COR-L47 (cell line): ENCODE measurements at regions not wholly inside any gene's neighbourhood (a gene's known extent, or its start where the extent isn't known, plus 50 kb on each side); places are given as distances from the start of the nearest gene placed in this dataset.

Experiments used
- DNase-seq: peaks from one replicate; lab custom pipeline; 2025; lab: John Stamatoyannopoulos, UW

DNA sequence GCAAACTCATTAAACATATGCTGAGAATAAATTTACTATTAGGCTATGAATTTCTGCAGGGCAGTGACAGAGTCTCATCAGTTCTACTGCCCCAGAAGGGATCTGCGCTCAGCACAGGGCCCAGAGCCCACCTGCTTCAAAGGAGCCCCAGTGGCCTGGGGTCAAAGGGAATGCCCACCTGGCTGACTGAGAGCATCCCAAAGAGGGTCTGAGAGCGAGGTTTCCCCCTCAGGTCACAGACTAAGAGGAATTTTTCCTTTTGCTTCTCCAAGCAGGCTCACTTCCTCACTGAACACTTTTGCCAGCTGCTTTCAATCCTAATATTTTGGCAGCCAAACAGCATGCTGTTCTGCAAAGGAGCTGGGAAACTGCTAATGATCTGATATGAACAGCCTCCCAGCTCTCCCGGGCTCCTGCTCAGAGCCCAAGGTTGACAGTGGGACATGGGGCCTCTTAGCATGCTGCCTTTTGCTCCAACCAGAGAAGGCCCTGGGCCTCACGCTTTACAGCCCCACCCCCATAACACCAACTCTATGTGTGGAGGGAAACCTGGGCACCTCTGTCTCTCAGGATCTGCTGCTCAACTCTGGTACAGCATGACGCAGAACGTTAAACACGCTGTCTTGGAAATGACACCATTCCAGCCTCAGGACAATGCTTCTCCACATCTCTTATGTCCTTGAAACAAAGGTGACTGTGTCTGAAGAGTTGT, 70.7 kb upstream of the SYT6 start:
- DNase-seq: no peak

DNA sequence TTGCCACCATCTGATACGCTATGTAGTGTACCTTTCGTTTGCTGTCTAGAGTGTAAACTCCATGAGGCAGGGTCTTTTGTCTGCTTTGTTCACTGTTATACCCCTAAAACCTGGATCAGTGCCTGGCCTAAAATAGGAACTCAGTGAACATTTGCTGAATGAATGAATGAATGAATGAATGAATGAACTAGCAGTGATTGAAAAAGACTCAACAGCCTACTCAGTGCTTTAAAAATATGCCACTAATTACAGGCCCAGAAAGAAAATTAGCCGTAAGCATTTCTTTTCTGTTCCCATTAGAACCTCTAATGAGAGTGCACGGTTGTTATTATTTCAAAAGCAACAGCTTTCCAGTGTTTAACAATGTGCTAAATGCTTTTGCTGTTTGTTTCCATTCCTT, 69.3 kb upstream of the SYT6 start:
- no peak for DNase-seq

DNA sequence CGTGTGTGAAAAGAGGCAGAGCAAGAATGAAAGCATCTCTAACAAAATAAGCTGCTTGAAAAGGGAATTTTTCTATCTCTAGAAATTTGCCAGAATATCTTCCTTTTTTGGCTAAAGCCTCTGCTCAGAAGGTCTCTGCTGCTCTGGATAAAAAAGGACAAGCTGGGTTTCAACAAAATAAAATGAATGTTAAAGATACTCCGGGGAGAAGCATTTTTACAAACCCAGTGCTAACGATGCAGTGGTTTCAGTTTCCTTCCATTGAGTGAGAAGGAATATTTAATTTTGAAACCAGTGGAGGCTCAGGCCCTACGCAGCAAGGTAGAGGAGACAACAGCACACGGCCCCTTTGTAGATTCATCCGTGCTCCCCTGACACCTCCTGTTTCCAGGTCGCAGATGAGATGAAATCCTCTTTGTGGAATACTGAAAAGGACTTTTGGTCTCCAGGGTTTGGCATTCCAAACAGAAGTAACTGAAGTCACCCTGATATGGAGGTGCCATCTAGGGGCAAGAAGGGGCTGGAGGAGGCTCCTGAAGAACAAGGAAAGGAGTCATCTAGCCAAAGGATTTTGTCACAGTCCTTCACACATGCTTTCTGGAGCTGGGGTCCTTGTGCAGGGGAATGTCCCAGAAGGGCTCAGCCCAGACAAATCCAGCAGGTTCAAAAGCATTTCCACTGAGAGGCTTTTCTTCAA, 65.7 kb upstream of the SYT6 start:
- no peak for DNase-seq

DNA sequence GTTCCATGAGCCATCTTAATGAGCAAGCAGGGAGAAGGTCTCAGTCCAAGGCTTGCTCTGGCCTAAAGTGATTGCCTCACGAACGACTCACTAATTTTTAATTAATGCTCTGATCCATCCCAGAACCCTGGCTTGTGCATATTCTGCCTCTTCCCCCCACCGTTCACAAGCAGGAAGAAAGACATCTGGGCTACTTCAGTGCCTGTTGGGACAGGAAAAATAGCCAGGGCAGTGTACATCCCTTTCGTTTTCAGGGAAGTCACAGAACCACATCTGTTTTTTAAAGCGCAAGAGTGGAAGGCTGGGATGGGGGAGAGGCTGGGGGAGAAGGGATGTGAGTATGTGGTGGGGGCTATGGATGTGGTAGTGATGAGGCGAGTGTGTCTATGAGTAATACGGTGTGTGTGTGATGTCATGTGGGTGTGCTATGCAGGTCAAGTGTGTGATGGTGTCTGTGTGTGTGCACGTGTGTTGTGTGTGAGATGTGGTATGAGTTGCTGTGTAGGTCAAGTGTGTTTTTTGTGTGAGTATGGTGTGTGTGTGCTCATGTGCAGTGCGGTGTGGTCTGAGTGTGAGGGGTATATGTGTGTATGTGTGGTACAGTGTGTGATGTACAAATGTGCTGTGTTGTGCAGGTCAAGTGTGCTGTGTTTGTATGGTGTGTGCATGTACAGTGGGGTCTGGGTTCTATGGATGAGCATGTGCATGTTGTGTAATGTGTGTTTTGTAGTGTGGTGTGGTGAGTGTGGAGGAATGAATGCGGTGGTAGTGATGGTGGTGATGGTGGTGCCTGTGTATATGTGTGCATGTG, 64.9 kb upstream of the SYT6 start:
- DNase-seq: no peak

DNA sequence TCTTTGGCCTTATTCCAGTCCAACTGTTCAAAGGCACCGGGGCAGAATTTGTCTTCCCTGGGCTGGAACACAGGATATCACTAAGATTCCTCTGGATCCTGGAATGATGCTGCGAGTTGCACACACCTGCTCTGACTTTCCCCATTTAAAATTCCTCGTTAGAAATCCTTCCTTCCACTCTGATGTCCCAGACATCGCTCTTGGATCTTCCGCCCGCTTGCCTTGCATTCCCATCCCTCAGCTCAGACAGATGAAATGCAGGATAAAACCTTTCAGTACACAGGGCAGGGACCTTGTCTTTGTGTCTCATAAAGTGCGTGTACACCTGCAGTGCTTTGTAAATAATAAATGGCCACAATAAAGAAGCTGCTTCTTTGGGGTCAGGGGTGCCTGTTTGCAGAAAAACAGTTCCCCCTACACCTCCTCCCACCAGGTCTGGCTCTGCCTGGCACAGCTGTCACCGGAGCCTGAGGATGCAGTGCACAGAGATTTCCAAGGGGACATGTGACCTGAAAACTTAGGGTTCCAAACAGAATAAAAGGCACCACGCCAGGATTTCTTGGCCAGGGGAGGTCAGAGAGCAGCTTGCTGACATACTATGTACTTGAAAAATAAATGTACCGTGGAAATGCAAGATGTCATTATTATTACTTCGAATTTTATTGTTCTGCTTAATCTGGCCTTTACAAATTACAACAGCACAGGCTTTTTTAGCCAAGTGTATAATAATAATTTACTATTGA, 62.9 kb upstream of the SYT6 start:
- no peak for DNase-seq

DNA sequence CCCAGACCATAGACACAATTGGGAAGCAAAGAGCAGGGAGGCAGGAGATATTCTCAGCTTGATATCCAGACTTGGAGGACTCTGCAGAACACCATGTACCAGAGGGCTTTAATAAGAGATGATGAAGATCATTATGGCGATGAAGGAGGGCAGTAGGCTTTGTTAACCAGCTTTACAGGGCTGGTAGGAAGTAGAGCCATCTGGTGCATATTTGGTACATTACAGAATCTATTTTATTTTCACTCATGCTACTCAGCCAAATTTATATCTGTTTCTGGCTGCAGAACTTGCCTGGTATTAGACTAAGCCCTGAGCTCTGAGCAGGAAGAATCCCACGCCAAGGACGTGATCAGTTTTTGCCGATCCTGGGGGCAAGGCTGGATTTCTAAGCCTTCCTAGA, 61.8 kb upstream of the SYT6 start:
- no peak for DNase-seq

DNA sequence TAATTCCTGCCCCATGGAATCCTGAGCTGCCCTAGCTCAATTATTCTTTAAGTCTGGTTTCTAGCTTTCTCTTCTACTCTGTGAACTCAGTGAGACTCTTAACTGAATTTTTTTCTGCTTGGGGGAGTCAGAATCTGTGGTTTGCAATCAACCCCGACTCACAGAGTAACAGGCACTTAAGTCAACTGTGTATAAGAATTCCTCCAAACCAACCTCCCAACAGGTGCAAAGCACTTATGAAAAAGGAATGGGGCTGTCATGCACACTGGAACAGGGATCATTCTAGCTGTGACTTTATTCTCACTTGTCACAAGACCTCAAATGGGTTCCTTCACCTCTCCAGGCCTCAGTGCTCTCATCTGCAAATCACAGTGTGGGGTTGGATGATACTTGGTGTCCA, 60.3 kb upstream of the SYT6 start:
- no peak for DNase-seq

DNA sequence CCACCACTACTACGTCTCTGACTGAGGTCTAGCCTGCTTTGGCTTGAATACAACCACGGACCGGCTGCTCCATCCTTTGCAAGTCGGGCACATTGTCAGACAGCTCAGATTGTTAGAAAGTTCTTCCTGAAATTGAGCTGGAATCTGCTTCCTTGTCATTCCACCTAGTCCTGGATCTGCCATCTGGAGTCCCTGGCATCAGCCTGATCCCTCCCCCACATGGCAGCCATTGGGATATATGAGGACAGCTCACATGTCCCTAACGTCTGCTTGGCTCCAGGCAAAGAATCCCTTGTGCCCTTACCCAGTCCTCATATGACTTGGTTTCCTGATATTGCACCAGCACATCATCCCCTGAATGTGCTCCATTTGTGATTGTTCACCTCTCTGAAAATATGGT, 56.3 kb upstream of the SYT6 start:
- no peak for DNase-seq

DNA sequence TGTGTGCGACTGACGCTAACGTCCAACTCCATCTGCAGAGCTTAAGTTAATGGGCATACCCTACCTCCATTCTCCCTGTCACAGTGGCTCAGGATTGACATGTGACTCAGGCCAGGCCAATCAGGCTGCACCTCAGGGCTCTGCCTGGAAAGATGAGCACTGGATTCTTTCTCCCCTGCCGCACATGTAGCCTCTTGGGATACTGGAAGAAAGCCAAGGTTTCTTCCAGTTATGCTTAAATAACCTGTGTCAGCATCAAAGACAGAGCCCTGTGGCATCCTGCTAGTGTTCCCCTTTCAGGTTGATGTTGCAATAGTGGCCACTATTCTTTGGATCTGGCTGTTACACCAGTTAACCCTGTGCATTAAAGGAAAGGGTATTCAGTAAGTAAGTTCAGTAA, 55.0 kb upstream of the SYT6 start:
- DNase-seq: no peak

DNA sequence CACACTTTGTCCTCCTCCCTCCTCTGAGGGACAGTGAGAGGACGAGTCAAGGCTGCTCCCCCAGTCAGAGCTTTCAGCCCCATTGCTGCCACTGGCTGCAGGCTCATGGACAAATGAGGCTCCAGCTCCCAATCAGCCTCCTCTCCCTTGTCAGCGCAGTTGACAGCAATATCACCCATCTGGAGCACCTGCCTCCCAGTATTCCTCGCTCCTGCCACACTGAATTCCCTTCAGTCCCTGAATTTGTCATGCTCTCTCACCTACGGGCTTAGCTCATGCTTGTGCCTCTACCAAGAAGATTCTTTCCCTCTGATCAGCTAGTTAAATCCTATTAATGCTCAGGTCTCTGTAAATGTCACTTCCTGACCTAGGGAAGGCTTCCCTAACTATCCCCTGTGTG, 54.4 kb upstream of the SYT6 start:
- DNase-seq: no peak

DNA sequence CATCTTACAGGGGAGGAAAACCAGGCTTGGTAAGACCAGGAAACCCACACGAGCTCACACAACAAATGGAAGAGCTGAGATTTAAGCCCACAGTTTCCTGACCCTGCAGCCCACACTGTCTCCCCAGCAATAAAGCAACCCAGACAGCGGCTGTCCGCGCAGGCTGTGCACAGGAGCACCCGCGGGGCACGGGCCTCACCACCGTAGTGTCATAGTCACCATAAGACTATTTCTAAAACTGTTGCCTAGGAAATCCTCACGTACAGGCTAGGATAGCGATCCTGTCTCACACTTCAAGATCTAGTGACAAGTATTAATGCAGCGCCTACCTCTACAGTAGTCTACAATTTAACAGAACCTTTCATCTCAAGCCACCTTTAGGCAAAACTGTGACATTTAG, 54.0 kb upstream of the SYT6 start:
- DNase-seq: no peak

DNA sequence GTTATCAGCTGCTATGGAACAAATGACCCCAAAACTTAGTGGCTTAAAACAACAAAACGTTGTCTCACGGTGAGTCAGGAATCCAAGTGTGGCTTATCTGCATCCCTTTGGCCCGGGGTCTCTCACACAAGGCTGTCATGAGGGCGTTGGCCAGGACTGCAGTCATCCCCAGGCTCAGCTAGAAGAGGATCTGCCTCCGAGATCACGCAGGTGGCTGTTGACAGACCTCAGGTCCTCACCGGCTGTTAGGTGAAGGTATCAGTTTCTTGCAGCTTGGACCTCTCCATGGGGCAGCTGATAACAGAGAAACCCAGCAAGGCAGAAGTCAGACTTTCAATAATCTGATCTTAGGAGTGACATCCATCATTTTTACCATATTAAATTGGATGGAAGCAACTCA, 52.7 kb upstream of the SYT6 start:
- DNase-seq: no peak

DNA sequence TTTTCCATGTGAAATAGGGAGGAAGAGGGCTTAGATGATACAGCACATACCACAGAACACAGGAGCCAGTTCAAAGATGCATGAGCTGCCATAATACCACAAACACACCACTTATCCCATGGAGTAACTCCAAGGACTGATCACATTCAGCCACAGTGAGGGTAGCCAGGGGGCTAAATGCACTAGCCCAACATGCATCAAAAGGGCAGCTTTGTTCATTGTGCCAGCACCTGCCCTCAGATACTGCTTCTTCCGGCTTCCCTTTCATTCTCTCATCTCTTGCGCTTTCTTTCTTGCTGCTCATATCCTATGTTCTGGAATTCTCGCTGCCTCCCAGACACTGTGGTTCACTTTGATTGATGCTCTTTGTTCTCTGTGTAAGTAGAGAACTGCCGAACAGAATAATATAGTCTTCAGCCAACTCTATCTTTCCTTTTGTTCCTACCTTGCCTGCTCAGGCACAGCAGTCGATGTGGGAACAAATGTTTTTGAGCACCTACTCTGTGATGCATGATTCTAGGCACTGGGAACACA, 50.0 kb upstream of the SYT6 start:
- DNase-seq: no peak
